ENCODE measurements at regions not wholly inside any gene's neighbourhood (a gene's known extent, or its start where the extent isn't known, plus 50 kb on each side); places are given as distances from the start of the nearest gene placed in this dataset.

DNA sequence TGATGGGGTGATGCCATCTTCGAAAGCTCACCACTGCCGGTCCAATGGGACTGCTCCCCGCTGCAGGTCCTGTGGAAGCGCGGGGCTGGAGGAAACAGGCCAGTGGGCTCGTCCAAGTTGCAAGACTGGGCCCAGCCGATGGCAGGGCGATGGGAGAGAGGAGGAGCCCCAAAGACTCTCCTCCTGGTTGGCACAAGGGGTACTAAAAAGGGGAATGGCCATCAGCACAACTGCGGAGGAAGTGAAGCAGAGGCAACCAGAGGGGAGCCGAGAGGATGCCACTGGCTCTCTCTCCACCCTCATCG lies 357.1 kb downstream of the SHANK2 start:
- Histone ChIP-seq H3K9me3 (ENCODE audit: low read depth, low read length) (no peaks in the 10 kb centered on the region), H3K4me1 (ENCODE audit: insufficient read depth, low read length) (no peaks in the 10 kb centered on the region)

DNA sequence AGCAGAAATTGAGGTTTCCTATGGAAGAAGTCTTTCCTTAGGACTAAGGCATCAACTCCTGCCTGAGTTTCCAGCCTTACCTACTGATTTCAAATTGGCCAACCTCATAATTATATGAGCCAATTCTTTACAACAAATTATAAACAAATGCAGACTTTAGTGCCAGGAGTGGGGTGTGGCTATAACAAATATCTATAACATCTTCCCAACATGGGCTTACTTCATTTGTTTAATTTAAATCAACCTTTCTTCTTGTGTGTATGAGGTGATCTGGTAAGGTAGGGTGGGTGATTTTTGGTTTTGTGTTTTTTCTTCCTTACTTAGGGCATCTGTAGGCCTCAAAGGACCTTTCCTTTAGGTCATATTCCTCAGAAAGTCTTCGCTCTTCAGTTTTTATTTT lies 354.9 kb downstream of the SHANK2 start:
- Histone ChIP-seq H2AFZ (ENCODE audit: low read length) (no peak overlapping the region), H3K4me2 (ENCODE audit: insufficient read depth, low read length) (no peak overlapping the region), H4K20me1 (ENCODE audit: insufficient read depth, low read length) (no peaks in the 10 kb centered on the region), H3K4me3 (ENCODE audit: insufficient read depth, low read length) (no peak overlapping the region), H3K79me2 (ENCODE audit: insufficient read depth, low read length) (no peaks in the 10 kb centered on the region), H3K27me3 (ENCODE audit: insufficient read depth, low read length) (no peaks in the 10 kb centered on the region), H3K9me3 (ENCODE audit: low read depth, low read length) (no peaks in the 10 kb centered on the region), H3K4me1 (ENCODE audit: insufficient read depth, low read length) (no peaks in the 10 kb centered on the region), H3K36me3 (ENCODE audit: insufficient read depth, low read length) (no peaks in the 10 kb centered on the region), H3K27ac (ENCODE audit: low read depth, low read length) (no peak overlapping the region)
- TF ChIP-seq, protein P1, sequence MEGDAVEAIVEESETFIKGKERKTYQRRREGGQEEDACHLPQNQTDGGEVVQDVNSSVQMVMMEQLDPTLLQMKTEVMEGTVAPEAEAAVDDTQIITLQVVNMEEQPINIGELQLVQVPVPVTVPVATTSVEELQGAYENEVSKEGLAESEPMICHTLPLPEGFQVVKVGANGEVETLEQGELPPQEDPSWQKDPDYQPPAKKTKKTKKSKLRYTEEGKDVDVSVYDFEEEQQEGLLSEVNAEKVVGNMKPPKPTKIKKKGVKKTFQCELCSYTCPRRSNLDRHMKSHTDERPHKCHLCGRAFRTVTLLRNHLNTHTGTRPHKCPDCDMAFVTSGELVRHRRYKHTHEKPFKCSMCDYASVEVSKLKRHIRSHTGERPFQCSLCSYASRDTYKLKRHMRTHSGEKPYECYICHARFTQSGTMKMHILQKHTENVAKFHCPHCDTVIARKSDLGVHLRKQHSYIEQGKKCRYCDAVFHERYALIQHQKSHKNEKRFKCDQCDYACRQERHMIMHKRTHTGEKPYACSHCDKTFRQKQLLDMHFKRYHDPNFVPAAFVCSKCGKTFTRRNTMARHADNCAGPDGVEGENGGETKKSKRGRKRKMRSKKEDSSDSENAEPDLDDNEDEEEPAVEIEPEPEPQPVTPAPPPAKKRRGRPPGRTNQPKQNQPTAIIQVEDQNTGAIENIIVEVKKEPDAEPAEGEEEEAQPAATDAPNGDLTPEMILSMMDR (IDR thresholded peaks at IDR 0.05; ENCODE audit: extremely low read depth, low read depth, low read length): no peak
- no peak for DNase-seq (ENCODE audit: insufficient read length, low spot score, missing footprints)

More for the DNA sequence above, 357.1 kb downstream of the SHANK2 start:
- TF ChIP-seq, protein P1 (IDR thresholded peaks at IDR 0.05; ENCODE audit: extremely low read depth, low read depth, low read length): no peak
- no peak overlapping the region for H3K27ac ChIP-seq (ENCODE audit: low read depth, low read length)
- H3K36me3 ChIP-seq (ENCODE audit: insufficient read depth, low read length): no peaks in the 10 kb centered on the region
- peak; percentile 25 for DNase-seq (ENCODE audit: insufficient read length, low spot score, missing footprints)
- H3K27me3 ChIP-seq (ENCODE audit: insufficient read depth, low read length): no peaks in the 10 kb centered on the region
- H3K79me2 ChIP-seq (ENCODE audit: insufficient read depth, low read length): no peaks in the 10 kb centered on the region
- no peak overlapping the region for H3K4me3 ChIP-seq (ENCODE audit: insufficient read depth, low read length)
- no peaks in the 10 kb centered on the region for H4K20me1 ChIP-seq (ENCODE audit: insufficient read depth, low read length)
- H2AFZ ChIP-seq (ENCODE audit: low read length): no peak overlapping the region
- H3K4me2 ChIP-seq (ENCODE audit: insufficient read depth, low read length): no peak overlapping the region

DNA sequence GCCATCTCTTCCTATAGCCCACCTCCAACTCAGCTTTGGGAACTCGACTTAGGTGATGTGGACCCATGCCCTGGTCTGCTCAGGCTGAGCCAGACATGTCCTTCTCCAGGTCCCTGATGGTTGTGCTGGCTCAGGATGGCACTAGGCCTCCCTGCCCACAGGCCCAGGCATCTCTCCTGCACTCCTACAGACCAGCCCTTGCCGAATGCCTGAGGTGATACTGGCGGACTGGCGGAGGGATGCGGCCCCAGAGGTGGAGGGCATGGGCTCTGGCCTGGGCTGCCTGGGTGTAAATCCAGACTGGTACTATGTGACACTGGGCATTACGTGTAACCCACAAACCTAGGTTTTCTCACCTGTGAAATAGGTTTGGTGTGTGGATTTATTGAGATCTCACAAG lies 352.8 kb downstream of the SHANK2 start:
- Histone ChIP-seq H2AFZ (ENCODE audit: low read length) (no peak overlapping the region), H3K36me3 (ENCODE audit: insufficient read depth, low read length) (no peaks in the 10 kb centered on the region), H3K4me1 (ENCODE audit: insufficient read depth, low read length) (no peaks in the 10 kb centered on the region), H4K20me1 (ENCODE audit: insufficient read depth, low read length) (no peaks in the 10 kb centered on the region), H3K79me2 (ENCODE audit: insufficient read depth, low read length) (no peaks in the 10 kb centered on the region), H3K4me2 (ENCODE audit: insufficient read depth, low read length) (no peak overlapping the region), H3K9me3 (ENCODE audit: low read depth, low read length) (no peaks in the 10 kb centered on the region), H3K27ac (ENCODE audit: low read depth, low read length) (no peak overlapping the region), H3K4me3 (ENCODE audit: insufficient read depth, low read length) (no peak overlapping the region), H3K27me3 (ENCODE audit: insufficient read depth, low read length) (no peaks in the 10 kb centered on the region)
- no peak for DNase-seq (ENCODE audit: insufficient read length, low spot score, missing footprints)
- TF ChIP-seq, protein P1 (IDR thresholded peaks at IDR 0.05; ENCODE audit: extremely low read depth, low read depth, low read length): no peak

DNA sequence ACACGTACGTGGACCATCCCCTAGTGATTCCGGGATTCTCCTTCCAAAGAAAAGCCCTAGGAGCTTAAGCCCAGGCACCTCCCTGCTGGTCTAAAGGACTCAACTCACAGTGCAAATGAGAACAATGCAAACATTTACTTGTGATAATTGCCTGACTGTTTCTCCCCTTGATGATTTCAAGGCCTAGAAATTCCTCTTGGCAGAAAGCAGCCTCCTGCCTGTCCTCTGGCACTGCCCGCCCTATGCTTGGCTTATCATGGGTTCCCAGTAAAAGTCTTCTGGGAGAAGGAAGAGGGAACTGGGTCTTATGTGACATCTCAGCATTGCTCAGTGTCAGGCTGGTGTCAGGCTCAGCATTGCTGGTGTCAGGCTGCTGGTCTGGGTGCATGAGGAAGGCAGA lies 351.8 kb downstream of the SHANK2 start:
- peak; percentile 68 for DNase-seq (ENCODE audit: insufficient read length, low spot score, missing footprints)
- Histone ChIP-seq H3K9me3 (ENCODE audit: low read depth, low read length) (no peaks in the 10 kb centered on the region), H3K36me3 (ENCODE audit: insufficient read depth, low read length) (no peaks in the 10 kb centered on the region), H3K27me3 (ENCODE audit: insufficient read depth, low read length) (no peaks in the 10 kb centered on the region), H3K4me2 (ENCODE audit: insufficient read depth, low read length) (no peak overlapping the region), H3K4me1 (ENCODE audit: insufficient read depth, low read length) (no peaks in the 10 kb centered on the region), H3K27ac (ENCODE audit: low read depth, low read length) (no peak overlapping the region), H2AFZ (ENCODE audit: low read length) (no peak overlapping the region), H3K79me2 (ENCODE audit: insufficient read depth, low read length) (no peaks in the 10 kb centered on the region), H3K4me3 (ENCODE audit: insufficient read depth, low read length) (no peak overlapping the region), H4K20me1 (ENCODE audit: insufficient read depth, low read length) (no peaks in the 10 kb centered on the region)
- TF ChIP-seq, protein P1 (IDR thresholded peaks at IDR 0.05; ENCODE audit: extremely low read depth, low read depth, low read length): no peak

Data from osteoblast (primary cell).